GM23338 (cell line): ENCODE measurements at regions not wholly inside any gene's neighbourhood (a gene's known extent, or its start where the extent isn't known, plus 50 kb on each side); places are given as distances from the start of the nearest gene placed in this dataset.

ENCODE experiments used
- ATAC-seq: fragments of 200-7000 bp; cut with Tn5 transposase; 3 replicates; pipeline ENCODE4 v1.9.1; 2020
- DNase-seq: peaks from one replicate; pipeline ENCODE4 v3.0.0-alpha.2; 2015; ENCODE audit warnings: low spot score
- H2AFZ ChIP-seq: fragments of 200-600 bp; sonication (generic); 2 replicates; pipeline ENCODE4 v1.8.0; 2016; ENCODE audit warnings: antibody characterized with exemption, mild to moderate bottlenecking, moderate library complexity
- H3F3A ChIP-seq: fragments of 200-600 bp; sonication (generic); replicated peaks from 2 replicates; pipeline ENCODE4 v1.8.0; 2017; ENCODE audit warnings: antibody characterized with exemption, mixed run types, low read depth
- H3K27ac ChIP-seq: fragments of 200-600 bp; sonication (generic); 2 replicates; pipeline ENCODE4 v1.6.1; 2016; ENCODE audit warnings: low read depth
- H3K27me3 ChIP-seq: fragments of 200-600 bp; sonication (generic); 2 replicates; pipeline ENCODE4 v1.8.0; 2016; ENCODE audit warnings: mild to moderate bottlenecking, mixed run types, moderate library complexity; ENCODE audit not compliant: insufficient read depth
- H3K36me3 ChIP-seq: fragments of 200-600 bp; sonication (generic); 2 replicates; pipeline ENCODE4 v1.8.0; 2016; ENCODE audit warnings: mild to moderate bottlenecking; ENCODE audit not compliant: insufficient read depth
- H3K4me1 ChIP-seq: fragments of 200-600 bp; sonication (generic); 2 replicates; pipeline ENCODE4 v1.8.0; 2016; ENCODE audit warnings: mild to moderate bottlenecking, moderate library complexity; ENCODE audit not compliant: insufficient read depth
- H3K4me2 ChIP-seq: fragments of 200-600 bp; sonication (generic); 2 replicates; pipeline ENCODE4 v1.7.1; 2017; ENCODE audit warnings: mixed run types
- H3K4me3 ChIP-seq: fragments of 200-600 bp; sonication (generic); 2 replicates; pipeline ENCODE4 v1.6.1; 2016; ENCODE audit warnings: mixed run types
- H3K79me2 ChIP-seq: fragments of 200-600 bp; sonication (generic); replicated peaks from 2 replicates; pipeline ENCODE4 v1.8.0; 2017; ENCODE audit warnings: mild to moderate bottlenecking; ENCODE audit not compliant: insufficient read depth
- H3K9me2 ChIP-seq: fragments of 200-600 bp; sonication (generic); 2 replicates; pipeline ENCODE4 v1.8.0; 2017; ENCODE audit not compliant: insufficient read depth
- H4K20me1 ChIP-seq: fragments of 200-600 bp; sonication (generic); replicated peaks from 2 replicates; pipeline ENCODE4 v1.8.0; 2017; ENCODE audit warnings: mild to moderate bottlenecking; ENCODE audit not compliant: insufficient read depth
- H3K27ac Mint-ChIP-seq: 2 replicates; pipeline ENCODE4 v1.8.0; 2020; ENCODE audit warnings: inconsistent platforms, mild to moderate bottlenecking, moderate library complexity, mixed read lengths
- H3K27me3 Mint-ChIP-seq: 3 replicates; pipeline ENCODE4 v1.8.0; 2022; ENCODE audit warnings: low read depth, mild to moderate bottlenecking, moderate library complexity, mixed read lengths, inconsistent platforms; ENCODE audit not compliant: insufficient read depth, poor library complexity
- H3K36me3 Mint-ChIP-seq: 3 replicates; pipeline ENCODE4 v1.8.0; 2021; ENCODE audit warnings: low read depth, mild to moderate bottlenecking, inconsistent platforms, moderate library complexity, mixed read lengths
- H3K4me1 Mint-ChIP-seq: 3 replicates; pipeline ENCODE4 v1.8.0; 2020; ENCODE audit warnings: mild to moderate bottlenecking, inconsistent platforms, mixed read lengths
- H3K4me3 Mint-ChIP-seq: 3 replicates; pipeline ENCODE4 v1.8.0; 2021; ENCODE audit warnings: moderate library complexity, mild to moderate bottlenecking, inconsistent platforms, mixed read lengths
- H3K9me3 Mint-ChIP-seq: 3 replicates; pipeline ENCODE4 v1.8.0; 2020; ENCODE audit warnings: moderate library complexity, mild to moderate bottlenecking, inconsistent platforms, mixed read lengths
- CREB1 ChIP-seq: fragments of 250-450 bp; sonication (Bioruptor Pico); IDR thresholded peaks from 2 replicates; pipeline ENCODE4 v1.5.0; 2020; ENCODE audit warnings: low read depth, mild to moderate bottlenecking, moderate library complexity
- CTCF ChIP-seq, 2 experiments: fragments of 200-600 bp in 1 of 2; sonication (generic) in 1 of 2; conservative IDR thresholded peaks; 2 replicates each; pipeline versions ENCODE4 v1.5.1 to v1.6.1; 2016 to 2017; ENCODE audit warnings: antibody characterized with exemption in 2 of 2, low read depth in 2 of 2, mild to moderate bottlenecking in 2 of 2, moderate library complexity in 1 of 2
- ETS1 ChIP-seq: IDR thresholded peaks from 2 replicates; pipeline ENCODE4 v1.6.1; 2016; ENCODE audit warnings: antibody characterized with exemption
- EZH2phosphoT487 ChIP-seq: fragments of 200-600 bp; sonication (generic); IDR thresholded peaks from one replicate; pipeline ENCODE4 v1.8.1; 2018; ENCODE audit warnings: antibody characterized with exemption; ENCODE audit not compliant: unreplicated experiment
- JUNB ChIP-seq: IDR thresholded peaks from one replicate; pipeline ENCODE4 v1.6.1; 2016; ENCODE audit warnings: antibody characterized with exemption; ENCODE audit not compliant: unreplicated experiment
- ZNF114 ChIP-seq: fragments of 250-450 bp; sonication (Bioruptor Pico); IDR thresholded peaks from 2 replicates; pipeline ENCODE4 v1.5.0; 2020; ENCODE audit warnings: mild to moderate bottlenecking, moderate library complexity
- ZNF331 ChIP-seq: fragments of 250-450 bp; sonication (Bioruptor Pico); IDR thresholded peaks from 2 replicates; pipeline ENCODE4 v1.5.0; 2020; ENCODE audit warnings: low read depth, mild to moderate bottlenecking, moderate library complexity
- TF ChIP-seq, protein P1 (sequence below): IDR thresholded peaks from one replicate; pipeline ENCODE4 v1.6.1; 2018; ENCODE audit warnings: antibody characterized with exemption; ENCODE audit not compliant: unreplicated experiment

DNA sequence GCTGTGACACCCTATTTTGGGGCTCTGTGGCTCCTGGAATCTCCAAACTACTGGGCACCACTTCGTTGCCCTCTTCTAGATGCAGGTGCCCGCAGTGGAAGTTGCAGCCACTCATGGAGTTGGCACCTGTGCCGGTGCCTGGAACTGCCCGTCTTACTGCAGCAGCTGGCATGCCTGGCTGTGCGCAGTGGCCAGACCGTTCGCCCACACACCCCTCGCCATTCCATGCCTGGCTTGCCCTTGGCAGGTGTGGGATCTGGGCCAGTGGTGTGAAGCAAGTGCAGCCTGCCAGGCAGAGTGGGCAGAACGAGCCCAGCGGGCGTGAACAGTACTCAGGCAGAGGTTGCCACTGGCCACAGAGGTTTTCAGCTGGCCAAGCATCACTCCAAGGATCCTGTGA lies 1286.7 kb downstream of the ROBO1 start:
- H3K27ac Mint-ChIP-seq: no peak overlapping the region
- no peak for TF ChIP-seq ZNF114
- no peak for ATAC-seq

GRCh38 chr3:78483090-78483489 lies 1284.7 kb downstream of the ROBO1 start:
- H3F3A ChIP-seq: no peaks in the 10 kb centered on the region
- peaks cover 19% of the 10 kb centered on the region for H3K36me3 Mint-ChIP-seq

More for the DNA sequence above, 1286.7 kb downstream of the ROBO1 start:
- H3K4me3 ChIP-seq: no peak overlapping the region
- peaks cover 10% of the 10 kb centered on the region for H3K9me3 Mint-ChIP-seq
- H2AFZ ChIP-seq: no peak overlapping the region
- H3K36me3 ChIP-seq: no peaks in the 10 kb centered on the region
- no peak overlapping the region for H3K4me2 ChIP-seq
- H3K79me2 ChIP-seq: no peaks in the 10 kb centered on the region
- H3K36me3 Mint-ChIP-seq: peaks cover 9% of the 10 kb centered on the region
- H3K4me1 ChIP-seq: peaks cover 13% of the 10 kb centered on the region; the same call in 1 of the 2 replicates
- no peak for DNase-seq
- no peaks in the 10 kb centered on the region for H4K20me1 ChIP-seq
- no peak overlapping the region for H3K4me3 Mint-ChIP-seq
- H3K27ac ChIP-seq: no peak overlapping the region
- no peaks in the 10 kb centered on the region for H3K27me3 ChIP-seq
- peaks cover 11% of the 10 kb centered on the region; the same call in 2 of the 3 replicates for H3K4me1 Mint-ChIP-seq
- H3K27me3 Mint-ChIP-seq: peaks cover 2% of the 10 kb centered on the region
- no peaks in the 10 kb centered on the region for H3K9me2 ChIP-seq
- H3F3A ChIP-seq: no peaks in the 10 kb centered on the region

More at GRCh38 chr3:78483090-78483489, 1284.7 kb downstream of the ROBO1 start:
- DNase-seq (peak; percentile 29), ATAC-seq (no peak)
- Mint-ChIP-seq H3K4me1 (peaks cover 4% of the 10 kb centered on the region; the same call in 2 of the 3 replicates), H3K27ac (no peak overlapping the region), H3K9me3 (peaks cover 28% of the 10 kb centered on the region), H3K4me3 (no peak overlapping the region), H3K27me3 (peaks cover 2% of the 10 kb centered on the region)
- H3K4me1 ChIP-seq: peaks cover 4% of the 10 kb centered on the region; the same call in 1 of the 2 replicates
- no peaks in the 10 kb centered on the region for H3K79me2 ChIP-seq
- no peaks in the 10 kb centered on the region for H3K9me2 ChIP-seq
- H3K36me3 ChIP-seq: no peaks in the 10 kb centered on the region
- no peak overlapping the region for H2AFZ ChIP-seq
- no peak overlapping the region for H3K27ac ChIP-seq
- no peaks in the 10 kb centered on the region for H4K20me1 ChIP-seq
- H3K4me2 ChIP-seq: no peak overlapping the region
- no peak for TF ChIP-seq ZNF331
- no peak for TF ChIP-seq EZH2phosphoT487
- no peak for TF ChIP-seq JUNB
- TF ChIP-seq CREB1: no peak
- TF ChIP-seq, protein P1, sequence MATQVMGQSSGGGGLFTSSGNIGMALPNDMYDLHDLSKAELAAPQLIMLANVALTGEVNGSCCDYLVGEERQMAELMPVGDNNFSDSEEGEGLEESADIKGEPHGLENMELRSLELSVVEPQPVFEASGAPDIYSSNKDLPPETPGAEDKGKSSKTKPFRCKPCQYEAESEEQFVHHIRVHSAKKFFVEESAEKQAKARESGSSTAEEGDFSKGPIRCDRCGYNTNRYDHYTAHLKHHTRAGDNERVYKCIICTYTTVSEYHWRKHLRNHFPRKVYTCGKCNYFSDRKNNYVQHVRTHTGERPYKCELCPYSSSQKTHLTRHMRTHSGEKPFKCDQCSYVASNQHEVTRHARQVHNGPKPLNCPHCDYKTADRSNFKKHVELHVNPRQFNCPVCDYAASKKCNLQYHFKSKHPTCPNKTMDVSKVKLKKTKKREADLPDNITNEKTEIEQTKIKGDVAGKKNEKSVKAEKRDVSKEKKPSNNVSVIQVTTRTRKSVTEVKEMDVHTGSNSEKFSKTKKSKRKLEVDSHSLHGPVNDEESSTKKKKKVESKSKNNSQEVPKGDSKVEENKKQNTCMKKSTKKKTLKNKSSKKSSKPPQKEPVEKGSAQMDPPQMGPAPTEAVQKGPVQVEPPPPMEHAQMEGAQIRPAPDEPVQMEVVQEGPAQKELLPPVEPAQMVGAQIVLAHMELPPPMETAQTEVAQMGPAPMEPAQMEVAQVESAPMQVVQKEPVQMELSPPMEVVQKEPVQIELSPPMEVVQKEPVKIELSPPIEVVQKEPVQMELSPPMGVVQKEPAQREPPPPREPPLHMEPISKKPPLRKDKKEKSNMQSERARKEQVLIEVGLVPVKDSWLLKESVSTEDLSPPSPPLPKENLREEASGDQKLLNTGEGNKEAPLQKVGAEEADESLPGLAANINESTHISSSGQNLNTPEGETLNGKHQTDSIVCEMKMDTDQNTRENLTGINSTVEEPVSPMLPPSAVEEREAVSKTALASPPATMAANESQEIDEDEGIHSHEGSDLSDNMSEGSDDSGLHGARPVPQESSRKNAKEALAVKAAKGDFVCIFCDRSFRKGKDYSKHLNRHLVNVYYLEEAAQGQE: no peak
- TF ChIP-seq ETS1: no peak
- TF ChIP-seq CTCF (conservative IDR thresholded peaks at IDR 0.05; ENCODE audit: low read depth in 2 of 2): no peak
- H3K4me3 ChIP-seq: no peak overlapping the region
- no peaks in the 10 kb centered on the region for H3K27me3 ChIP-seq
